ENCODE measurements at regions not wholly inside any gene's neighbourhood (a gene's known extent, or its start where the extent isn't known, plus 50 kb on each side); places are given as distances from the start of the nearest gene placed in this dataset.
"Not testable (repeated sequence)": the region's sequence is repeated elsewhere in the genome, so short reads cannot be mapped to it uniquely, and the experiment has no call there.

DNA sequence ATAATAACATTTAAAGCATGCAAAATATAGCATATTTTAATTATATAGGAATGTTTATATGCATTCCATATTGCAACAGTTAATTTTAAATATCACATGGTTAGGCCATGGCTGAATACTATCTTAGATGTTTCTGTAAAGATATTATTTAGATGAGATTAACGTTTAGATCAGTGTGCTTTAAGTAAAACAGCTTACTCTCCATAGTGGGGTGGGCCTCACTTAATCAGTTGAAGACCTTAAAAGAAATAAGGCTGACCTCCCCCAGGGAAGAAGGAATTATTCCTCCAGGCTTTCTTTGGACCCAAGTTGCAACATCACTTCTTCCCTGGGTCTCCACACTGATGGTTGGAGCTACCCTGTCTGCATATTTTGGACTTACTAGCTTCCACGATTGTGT lies 1246.5 kb downstream of the TYW1 start:
- no peak for DNase-seq (ENCODE audit: low read depth)

DNA sequence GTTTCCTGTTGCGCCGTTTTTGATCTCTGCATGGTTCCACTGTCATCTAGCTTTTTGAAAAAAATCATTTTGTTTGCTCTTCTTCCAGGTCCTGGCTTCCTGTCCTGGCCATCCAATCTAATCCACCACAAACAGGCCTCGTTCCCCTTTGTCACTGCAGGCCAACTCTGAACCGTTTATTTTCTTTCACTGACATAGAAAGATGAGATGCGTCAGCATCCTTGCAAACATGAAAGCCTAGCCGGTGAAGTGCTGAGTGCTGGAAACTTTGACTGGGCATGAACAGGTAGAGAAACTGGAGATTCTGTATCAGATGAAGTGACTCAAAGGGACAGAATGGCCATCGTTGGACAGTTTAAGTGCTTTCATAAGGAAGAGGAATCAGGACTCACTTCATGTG lies 1247.8 kb downstream of the TYW1 start:
- no peak for DNase-seq (ENCODE audit: low read depth)

DNA sequence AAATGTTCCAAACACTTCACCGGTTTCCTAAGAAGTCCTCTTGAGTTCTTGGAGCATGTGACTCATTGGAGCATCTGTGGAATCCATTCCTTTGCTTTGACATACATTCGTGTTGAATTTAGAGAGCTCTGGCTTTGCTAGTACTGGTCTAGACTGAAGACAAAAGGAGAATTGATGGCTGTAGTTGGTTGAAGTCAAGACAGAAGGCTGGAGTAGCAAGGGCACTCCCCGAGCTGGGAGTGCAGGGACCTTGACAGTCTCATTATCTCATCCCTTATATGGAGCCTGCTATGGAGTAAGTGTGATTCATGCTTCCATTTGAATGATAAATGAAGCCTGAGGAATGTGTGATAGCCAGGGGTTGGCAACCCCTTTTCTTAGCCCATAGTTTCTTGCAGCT lies 1249.1 kb downstream of the TYW1 start:
- no peak for DNase-seq (ENCODE audit: low read depth)

DNA sequence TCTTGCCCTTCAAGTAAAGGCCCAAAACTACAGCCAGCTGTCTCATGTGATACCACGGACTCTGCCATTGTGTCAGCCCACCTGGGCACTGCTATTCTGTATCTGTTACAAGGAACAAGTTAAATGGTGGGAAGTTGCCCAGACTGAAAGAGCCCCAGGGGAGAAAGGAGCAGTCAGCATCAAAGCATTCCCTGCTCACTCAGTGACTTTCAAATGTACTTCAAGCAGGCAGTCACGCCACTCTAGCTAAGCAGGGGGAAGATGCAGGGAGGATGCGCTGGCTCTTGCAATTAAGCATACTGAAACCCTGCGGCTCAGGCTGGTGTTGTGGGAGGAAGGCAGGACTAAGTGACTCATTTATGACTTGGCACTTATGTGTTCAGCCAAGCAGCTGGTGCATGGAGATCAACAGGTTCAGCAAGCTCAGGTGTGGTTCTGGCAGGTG lies 1249.6 kb downstream of the TYW1 start:
- DNase-seq (ENCODE audit: low read depth), result no peak

DNA sequence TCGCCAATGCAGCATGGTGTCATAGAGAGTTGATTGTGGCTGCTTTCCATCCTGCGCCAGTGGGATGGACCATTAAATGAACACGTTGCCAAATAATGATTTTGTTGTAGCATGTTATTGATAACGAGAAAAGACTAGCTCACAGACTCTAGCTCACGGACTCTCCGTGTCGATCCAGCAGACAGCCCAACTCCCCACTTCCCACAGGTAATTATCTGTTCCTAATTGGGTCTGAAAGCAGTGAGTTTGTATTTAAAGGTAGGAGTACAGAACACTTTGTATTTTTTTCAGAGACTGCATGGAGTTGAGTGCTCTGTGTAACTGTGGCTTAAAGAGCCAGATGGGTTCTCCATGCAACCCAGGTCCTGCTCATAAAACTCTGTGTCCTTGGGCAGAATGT lies 1250.5 kb downstream of the TYW1 start:
- no peak for DNase-seq (ENCODE audit: low read depth)

DNA sequence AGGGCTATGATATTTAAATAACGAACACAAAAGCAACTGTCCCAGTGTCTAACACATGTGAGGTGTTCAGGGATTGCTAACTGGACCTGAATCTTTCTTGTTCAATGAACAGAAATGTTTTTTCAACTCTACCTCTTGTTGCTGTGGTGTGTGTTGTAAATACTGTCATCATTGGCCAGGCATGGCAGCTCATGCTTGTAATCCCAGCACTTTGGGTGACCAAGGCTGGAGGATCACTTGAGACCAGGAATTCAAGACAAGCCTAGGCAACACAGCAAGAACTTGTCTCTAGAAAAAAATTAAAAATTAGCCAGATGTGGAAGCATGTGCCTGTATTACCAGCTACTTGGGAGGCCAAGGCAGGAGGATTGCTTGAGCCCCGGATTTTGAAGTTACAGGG lies 1250.9 kb downstream of the TYW1 start:
- no peak for DNase-seq (ENCODE audit: low read depth)

DNA sequence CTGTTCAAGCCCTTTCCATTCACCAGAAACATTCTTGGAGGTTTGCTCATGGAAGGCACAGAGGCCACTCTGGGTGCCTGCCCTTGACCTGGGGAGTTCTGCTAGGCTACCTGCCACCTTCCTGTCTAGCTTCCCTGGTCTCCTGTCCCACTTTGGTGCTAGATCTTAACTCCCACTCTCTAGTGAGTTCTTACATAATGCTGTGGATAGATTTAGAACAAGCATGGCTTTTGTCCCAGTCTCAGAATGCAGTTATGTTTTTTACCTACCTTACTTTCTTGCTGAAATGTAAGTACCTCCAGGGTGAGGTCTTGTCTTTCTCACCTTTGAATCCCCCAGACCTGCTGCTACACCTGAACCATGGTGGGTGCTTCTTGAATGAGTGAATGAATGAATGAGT lies 1252.3 kb downstream of the TYW1 start:
- no peak for DNase-seq (ENCODE audit: low read depth)

DNA sequence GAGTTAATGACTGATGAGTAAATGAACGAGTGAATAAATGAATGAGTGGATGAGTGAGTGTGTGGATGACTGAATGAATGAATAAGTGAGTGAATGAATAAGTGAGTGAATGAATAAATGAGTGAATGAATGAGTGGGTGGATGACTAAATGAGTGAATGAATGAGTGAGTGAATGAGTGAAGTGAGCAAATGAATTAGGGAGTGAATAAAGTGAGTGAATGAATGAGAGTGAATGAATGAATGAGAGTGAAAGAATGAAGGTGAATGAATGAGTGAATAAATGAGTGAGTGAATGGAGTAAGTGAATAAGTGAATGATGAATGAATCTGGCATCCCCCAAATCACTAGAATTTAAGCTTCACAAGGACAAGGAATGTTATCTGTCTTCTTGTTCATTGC lies 1253.0 kb downstream of the TYW1 start:
- DNase-seq (ENCODE audit: low read depth), result no peak

DNA sequence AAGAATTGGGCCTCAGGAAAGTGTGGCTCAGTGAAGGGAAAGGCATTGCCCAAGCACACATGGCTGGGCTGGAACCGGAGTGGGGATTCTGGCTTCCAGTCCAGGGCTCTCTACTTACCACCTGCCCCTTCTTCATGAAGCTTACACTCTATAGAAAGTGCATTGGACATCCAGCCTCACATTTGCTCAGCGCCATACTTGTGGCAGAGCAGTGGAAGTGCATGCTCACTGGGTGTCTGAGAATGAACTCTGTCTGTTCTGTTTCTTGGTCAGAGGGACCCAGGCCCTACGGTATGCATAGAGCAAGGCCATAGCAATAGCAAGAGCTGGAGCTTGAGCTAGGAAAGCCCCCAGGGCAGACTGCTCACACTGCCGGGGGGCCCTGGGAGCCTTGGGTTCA lies 1253.5 kb downstream of the TYW1 start:
- DNase-seq (ENCODE audit: low read depth), result no peak

DNA sequence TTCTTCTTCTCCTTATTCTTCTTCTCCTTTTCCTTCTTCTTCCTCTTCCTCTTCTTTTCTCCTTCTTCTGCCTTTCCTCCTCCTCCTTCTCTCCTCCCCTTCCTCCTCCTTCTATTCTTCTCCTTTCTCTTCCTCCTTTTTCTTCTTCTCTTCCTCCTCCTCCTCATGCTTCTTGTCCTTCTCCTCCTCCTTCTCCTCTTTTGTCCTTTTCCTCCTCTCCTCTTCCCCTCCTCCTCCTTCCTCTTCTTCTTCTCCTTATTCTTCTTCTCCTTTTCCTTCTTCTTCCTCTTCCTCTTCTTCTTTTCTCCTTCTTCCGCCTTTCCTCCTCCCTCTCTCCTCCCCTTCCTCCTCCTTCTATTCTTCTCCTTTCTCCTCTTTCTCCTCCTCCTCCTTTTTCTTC lies 1258.2 kb downstream of the TYW1 start:
- DNase-seq (ENCODE audit: low read depth), result not testable (repeated sequence)

DNA sequence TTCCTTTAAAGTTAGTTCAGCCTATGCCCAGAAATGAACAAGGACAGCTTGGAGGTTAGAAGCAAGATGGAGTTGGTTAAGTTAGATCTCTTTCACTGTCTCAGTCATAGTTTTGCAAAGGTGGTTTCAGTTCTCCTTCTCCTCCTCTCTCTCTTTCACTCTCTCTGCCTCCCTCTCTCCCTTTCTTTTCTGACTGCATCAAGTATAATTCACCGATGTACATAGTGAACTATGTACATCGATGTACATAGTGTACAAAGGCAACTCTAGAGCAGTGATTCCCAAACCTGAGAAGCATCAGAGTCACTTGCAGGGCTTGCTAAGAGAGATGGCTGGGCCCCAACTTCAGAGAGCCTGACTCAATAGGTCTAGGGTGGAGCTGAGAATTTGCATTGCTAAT lies 1259.7 kb downstream of the TYW1 start:
- no peak for DNase-seq (ENCODE audit: low read depth)

DNA sequence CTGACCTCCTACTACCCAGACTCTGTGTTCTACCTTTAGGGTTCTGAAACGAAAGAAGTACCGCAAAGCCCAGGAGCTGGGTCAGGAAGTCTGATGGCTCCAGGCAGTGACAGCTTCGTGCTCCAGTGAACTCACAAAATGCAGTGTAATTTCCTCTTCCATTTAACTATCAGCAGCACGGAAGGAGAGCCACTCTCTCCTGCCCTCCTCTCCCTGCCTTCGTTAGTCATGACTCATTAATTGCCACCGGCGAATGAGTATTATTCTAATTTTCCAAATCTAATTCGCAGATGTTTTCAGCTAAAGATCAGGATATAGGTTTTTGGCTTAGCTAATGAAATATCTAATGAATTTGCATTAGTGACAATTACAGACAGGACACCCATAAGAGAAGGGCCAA lies 1262.0 kb downstream of the TYW1 start:
- no peak for DNase-seq (ENCODE audit: low read depth)

DNA sequence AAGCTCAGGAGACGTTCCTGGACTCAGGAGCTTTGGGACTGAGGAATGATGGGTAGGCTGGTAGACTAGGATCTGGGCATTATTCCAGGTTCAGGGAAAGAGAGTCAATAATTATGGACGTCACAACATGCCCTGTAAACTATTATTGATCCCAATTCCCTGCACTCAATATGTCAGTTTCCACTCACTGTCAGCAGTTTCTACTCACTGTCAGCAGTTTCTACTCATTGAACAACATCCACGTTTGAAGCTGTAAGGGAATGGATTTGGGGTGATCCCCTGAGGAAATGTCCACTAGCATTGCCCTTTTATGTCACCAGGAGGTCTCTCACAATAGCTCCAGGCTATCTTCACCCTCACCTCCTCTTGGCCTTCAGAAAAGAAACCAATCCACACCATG lies 1268.6 kb downstream of the TYW1 start:
- DNase-seq (ENCODE audit: low read depth), result no peak

DNA sequence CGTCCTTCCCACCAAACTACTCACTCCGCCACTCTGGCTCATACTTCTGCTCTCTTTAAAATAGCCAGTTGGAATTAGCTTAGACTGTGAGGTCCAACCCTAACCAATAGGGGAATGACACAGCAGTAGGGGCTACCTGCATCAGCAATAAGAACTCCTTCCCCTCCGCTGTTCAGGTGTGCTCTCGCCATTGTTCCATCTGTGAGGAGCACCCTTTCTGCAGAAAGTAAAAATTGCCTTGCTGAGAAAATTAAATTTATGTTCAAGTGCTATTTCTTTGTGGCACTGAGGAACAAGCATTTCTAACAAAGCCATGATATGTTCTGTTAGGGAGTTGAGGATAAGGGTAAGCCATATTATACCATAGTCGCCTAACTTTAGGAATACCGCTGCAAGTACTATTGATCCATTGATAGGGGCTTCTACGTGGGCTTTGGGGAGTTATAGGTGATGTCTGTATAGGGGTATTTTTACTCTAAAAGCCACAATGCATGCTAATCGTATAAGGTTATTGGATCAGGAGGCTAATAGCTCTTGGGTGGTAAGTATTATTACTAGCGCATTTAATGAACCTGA lies 1269.5 kb downstream of the TYW1 start:
- no peak for DNase-seq (ENCODE audit: low read depth)

DNA sequence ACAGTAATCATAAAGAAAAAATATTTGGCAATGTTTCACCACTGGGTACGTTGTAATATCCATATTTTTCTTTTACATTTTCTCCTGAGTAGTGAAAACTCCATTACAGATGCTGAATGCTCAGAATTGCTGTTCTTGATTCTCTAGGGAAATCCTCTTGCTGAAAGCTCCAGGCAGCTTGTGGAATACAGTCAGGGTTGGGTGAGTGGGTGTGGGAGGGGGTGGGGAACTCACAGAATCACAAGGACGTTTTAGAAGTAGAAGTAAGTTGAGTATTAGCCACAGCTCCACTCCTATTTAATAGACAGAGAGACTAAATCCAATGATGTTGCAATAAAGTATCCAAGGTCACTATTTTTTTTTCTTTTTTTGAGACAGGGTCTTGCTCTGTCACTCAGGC lies 1270.9 kb downstream of the TYW1 start:
- DNase-seq (ENCODE audit: low read depth), result no peak

DNA sequence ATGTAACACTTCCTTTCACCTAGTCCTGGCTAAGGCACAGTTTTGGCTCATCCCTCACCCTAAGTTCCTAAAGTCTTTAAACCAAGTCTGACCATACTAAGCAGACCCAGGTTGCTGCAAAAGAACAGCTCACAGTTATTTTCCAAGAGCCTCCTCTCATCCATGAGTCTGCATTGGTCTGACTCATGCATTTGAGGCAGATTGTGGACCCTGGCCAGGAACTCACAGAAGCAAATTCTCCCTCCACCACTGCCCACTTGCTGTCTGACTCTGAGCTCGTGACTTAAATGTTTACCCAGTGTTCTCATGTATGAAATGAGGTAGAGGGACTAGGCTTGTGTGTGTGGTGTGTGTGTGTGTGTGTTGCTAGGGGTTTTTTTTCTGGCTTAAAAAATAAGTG lies 1272.8 kb downstream of the TYW1 start:
- peak; percentile 36 for DNase-seq (ENCODE audit: low read depth)

DNA sequence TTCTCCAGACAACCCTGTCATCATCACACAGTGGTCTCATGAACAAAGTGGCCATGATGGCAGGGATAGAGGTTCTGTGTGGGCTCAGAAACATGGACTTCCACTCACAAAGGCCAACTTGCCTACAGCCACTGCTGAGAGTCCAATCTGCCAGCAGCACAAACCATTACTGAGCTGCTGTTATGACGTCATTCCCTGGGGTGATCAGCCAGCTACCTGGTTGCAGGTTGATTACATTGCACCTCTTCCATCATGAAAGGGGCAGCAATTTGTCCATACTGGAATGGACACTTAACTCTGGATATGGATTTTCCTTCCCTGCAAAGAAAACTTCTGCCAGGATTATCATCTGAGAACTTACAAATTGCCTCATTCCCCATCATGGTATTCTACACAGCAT lies 1275.9 kb downstream of the TYW1 start:
- no peak for DNase-seq (ENCODE audit: low read depth)

DNA sequence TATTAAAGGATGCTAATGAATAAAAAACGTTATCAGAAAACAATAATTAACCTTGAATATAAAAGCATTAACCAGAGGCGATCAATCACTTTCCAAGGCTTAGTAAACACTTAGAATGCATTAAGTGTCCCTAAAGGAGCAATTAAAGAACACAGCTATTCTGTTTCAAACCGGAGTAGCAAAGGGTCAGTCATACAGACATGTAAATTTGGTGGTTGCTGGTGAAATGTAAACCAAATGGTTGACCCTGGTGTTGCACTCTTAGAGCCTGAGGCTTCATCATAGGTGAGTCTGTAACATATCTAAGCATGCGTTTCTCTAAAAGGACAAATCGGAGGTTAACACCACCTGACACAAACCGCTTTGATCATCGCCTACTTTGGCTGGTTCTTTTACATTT lies 1280.1 kb downstream of the TYW1 start:
- DNase-seq (ENCODE audit: low read depth), result no peak

DNA sequence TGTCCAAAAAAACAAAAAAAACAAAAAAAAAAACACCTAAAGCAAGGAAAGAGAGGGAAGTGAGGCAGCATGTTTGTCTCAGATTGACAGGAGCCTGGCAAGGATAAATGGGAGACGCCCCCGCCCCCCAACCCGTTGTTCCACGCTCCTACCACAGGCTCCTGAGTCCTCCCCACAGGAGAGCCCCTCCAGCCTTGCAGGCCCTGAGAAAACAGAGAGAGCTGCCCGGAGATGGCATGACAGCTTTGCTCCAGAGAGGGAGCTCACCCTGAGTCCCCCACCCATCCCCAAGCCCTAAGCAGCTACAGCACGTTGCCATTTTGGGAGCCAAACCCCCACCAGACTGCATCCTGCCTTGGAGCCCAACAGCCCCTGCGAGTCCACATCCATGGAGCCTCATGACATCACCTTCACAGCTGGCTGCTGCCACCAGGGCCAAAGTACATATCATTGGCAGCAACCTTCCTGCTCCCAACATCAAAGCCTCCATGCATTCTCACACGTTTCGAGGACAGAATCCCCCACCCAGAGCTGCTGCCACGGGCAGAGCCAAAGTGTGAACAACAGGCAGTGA lies 1283.3 kb downstream of the TYW1 start:
- DNase-seq (ENCODE audit: low read depth), result no peak

DNA sequence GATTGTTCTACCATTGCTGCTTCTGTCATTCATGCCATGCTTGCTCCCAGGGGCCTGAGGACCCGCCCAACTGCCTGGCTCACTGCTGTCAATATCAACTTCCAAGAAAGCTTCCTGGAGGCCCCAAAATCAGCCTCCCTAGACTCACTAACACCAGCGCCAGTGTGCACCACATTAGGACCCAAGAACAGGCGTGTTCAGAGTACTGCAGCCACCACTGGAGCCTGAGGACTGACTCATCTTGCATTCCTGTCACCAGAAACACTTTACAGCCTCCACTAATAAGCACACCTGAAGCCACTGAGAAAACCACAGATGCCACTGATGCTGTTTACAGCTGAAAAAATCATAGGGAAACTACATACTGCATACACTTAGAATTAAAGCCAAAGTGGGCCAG lies 1284.3 kb downstream of the TYW1 start:
- no peak for DNase-seq (ENCODE audit: low read depth)

DNA sequence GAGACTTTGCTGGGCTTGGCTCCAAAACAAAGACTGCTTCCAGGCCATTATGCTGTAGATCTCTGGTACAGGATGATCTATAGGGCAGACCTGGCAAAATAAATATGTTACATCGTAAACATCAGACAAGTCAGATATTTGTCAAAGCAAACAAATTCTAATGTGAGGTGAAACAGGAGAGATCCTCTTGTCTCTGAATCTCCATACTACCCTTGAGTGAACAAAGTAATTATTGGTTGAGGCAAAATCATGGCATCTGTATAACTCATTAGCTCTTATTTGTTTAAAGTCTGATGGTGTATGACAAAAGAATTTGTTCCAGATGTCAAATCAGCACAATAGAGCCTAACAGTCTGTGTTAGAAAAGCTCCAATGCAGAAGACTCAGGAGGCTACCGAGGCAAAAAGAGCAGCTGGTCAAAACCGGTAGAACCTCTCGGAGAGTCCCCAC lies 1291.5 kb downstream of the TYW1 start:
- no peak for DNase-seq (ENCODE audit: low read depth)

DNA sequence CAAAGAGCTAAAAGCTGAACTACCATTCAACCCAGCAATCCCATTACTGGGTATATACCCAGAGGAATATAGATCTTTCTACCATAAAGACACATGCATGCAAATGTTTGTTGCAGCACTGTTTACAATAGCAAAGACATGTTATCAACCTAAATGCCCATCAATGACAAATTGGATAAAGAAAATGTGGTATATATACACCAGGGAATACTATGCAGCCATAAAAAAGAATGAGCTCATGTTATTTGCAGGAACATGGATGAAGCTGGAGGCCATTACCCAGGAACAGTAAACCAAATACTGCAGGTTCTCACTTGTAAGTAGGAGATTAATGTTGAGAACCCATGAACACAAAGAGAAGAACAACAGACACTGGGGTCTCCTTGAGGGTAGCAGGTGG lies 1295.1 kb downstream of the TYW1 start:
- DNase-seq (ENCODE audit: low read depth), result no peak

DNA sequence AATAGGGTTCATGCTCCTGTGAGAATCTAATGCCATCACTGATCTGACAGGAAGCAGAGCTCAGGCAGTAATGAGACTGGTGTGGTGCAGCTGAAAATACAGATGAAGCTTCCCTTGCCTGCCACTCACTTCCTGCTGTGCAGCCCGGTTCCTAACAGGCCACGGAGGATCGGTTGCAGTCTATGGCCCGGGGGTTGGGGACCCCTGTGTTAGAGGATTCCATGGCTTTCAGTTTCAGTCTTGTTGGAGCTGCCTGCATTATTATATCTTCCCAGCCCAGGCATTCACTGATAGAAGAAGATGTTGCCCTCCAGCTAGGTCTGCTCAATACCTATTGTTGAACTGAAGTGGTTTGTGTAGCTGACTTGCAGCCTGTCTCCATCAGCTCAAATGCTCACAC lies 1298.8 kb downstream of the TYW1 start:
- DNase-seq (ENCODE audit: low read depth), result no peak

DNA sequence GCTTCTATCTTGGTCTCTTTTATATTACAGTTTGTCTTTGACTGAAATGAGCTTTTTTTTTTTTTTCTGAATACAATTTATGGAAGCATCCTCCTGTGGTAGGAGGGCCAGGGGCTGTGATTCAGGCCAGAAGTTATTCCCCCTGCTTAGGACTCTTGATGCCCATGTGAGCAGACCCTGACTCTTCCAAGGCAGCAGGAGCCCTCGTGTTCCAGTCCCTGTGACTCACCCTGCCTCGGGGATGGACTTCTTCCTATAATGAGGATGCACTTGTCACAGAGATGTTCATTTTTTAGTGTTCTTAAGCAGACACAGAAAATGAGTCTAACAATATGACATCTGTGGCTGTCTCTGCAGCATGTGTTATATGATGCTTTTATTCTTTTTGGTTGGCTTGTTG lies 1293.7 kb upstream of the AUTS2 start:
- DNase-seq (ENCODE audit: low read depth), result no peak

DNA sequence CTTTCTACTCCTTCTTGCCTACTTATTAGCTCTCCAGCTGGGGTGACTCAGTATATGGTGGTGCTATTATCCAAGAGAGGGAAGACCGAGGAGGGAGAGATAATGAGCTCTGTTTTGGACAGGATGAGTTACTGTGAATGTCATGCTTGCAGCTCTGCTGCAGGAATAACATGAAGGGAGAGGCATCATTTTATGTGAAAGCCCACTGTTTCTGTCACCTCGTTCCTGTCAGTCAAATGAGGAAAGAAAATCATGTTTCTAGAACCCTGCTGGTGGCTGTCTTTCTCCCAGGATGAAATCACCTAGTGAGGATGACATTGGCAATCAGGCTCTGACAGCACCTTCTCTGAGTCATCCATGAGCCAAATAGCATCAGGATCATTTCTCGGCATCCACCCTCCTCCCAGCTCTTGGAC lies 1291.6 kb upstream of the AUTS2 start:
- no peak for DNase-seq (ENCODE audit: low read depth)
